ENCODE measurements at regions not wholly inside any gene's neighbourhood (a gene's known extent, or its start where the extent isn't known, plus 50 kb on each side); places are given as distances from the start of the nearest gene placed in this dataset.
"Not testable (repeated sequence)": the region's sequence is repeated elsewhere in the genome, so short reads cannot be mapped to it uniquely, and the experiment has no call there.

GRCh38 chr15:55088207-55088606 lies 108.5 kb downstream of the RSL24D1 start:
- H3K27ac Mint-ChIP-seq: no peak overlapping the region
- H3K27me3 Mint-ChIP-seq (ENCODE audit: low read depth, poor library complexity): peaks cover 4% of the 10 kb centered on the region
- H3K4me3 Mint-ChIP-seq: no peak overlapping the region
- H3K4me1 Mint-ChIP-seq: no peaks in the 10 kb centered on the region
- H3K36me3 Mint-ChIP-seq (ENCODE audit: low read depth): no peaks in the 10 kb centered on the region
- TF ChIP-seq CTCF (IDR thresholded peaks at IDR 0.05): no peak
- H3K9me3 Mint-ChIP-seq: peaks cover 7% of the 10 kb centered on the region
- DNase-seq: no peak

GRCh38 chr15:55084673-55085072 lies 112.1 kb downstream of the RSL24D1 start:
- Mint-ChIP-seq H3K36me3 (ENCODE audit: low read depth) (no peaks in the 10 kb centered on the region), H3K27me3 (ENCODE audit: low read depth, poor library complexity) (peaks cover 4% of the 10 kb centered on the region), H3K4me3 (no peak overlapping the region), H3K4me1 (no peaks in the 10 kb centered on the region), H3K9me3 (peaks cover 3% of the 10 kb centered on the region), H3K27ac (no peak overlapping the region)
- DNase-seq: no peak
- no peak for TF ChIP-seq CTCF (IDR thresholded peaks at IDR 0.05)

GRCh38 chr15:55084216-55084615 lies 112.5 kb downstream of the RSL24D1 start:
- DNase-seq: no peak
- Mint-ChIP-seq H3K27ac (no peak overlapping the region), H3K4me1 (no peaks in the 10 kb centered on the region), H3K27me3 (ENCODE audit: low read depth, poor library complexity) (peaks cover 4% of the 10 kb centered on the region), H3K36me3 (ENCODE audit: low read depth) (no peaks in the 10 kb centered on the region), H3K9me3 (peaks cover 6% of the 10 kb centered on the region), H3K4me3 (no peak overlapping the region)
- TF ChIP-seq CTCF (IDR thresholded peaks at IDR 0.05): no peak

- not testable (repeated sequence) for DNase-seq; H3K36me3 Mint-ChIP-seq (ENCODE audit: low read depth); H3K27me3 Mint-ChIP-seq (ENCODE audit: low read depth, poor library complexity); H3K27ac Mint-ChIP-seq; H3K4me1 Mint-ChIP-seq; H3K4me3 Mint-ChIP-seq
- peaks cover 23% of the 10 kb centered on the region for H3K9me3 Mint-ChIP-seq
Observed at GRCh38 chr15:55077052-55077451, 119.7 kb downstream of the RSL24D1 start.

GRCh38 chr15:55074431-55074830 lies 122.3 kb downstream of the RSL24D1 start:
- Mint-ChIP-seq H3K27me3 (ENCODE audit: low read depth, poor library complexity) (peaks cover 10% of the 10 kb centered on the region), H3K36me3 (ENCODE audit: low read depth) (no peaks in the 10 kb centered on the region), H3K4me1 (no peaks in the 10 kb centered on the region), H3K9me3 (peaks cover 22% of the 10 kb centered on the region), H3K27ac (no peak overlapping the region), H3K4me3 (no peak overlapping the region)
- DNase-seq: no peak
- no peak for TF ChIP-seq CTCF (IDR thresholded peaks at IDR 0.05)

GRCh38 chr15:55063970-55064369 lies 132.8 kb downstream of the RSL24D1 start:
- Mint-ChIP-seq H3K9me3 (peaks cover 23% of the 10 kb centered on the region), H3K27me3 (ENCODE audit: low read depth, poor library complexity) (peaks cover 10% of the 10 kb centered on the region)
- not testable (repeated sequence) for H3K4me3 Mint-ChIP-seq; H3K4me1 Mint-ChIP-seq; H3K36me3 Mint-ChIP-seq (ENCODE audit: low read depth); DNase-seq; H3K27ac Mint-ChIP-seq

- DNase-seq: no peak
- H3K27ac Mint-ChIP-seq: no peak overlapping the region
- H3K9me3 Mint-ChIP-seq: peaks cover 23% of the 10 kb centered on the region
- H3K4me3 Mint-ChIP-seq: no peak overlapping the region
- peaks cover 18% of the 10 kb centered on the region for H3K27me3 Mint-ChIP-seq (ENCODE audit: low read depth, poor library complexity)
- TF ChIP-seq CTCF (IDR thresholded peaks at IDR 0.05): no peak
- no peaks in the 10 kb centered on the region for H3K4me1 Mint-ChIP-seq
- peaks cover 9% of the 10 kb centered on the region for H3K36me3 Mint-ChIP-seq (ENCODE audit: low read depth)
Observed at GRCh38 chr15:55060836-55061235, 135.9 kb downstream of the RSL24D1 start.

Data from nephron progenitor cell (in vitro differentiated cells).